EL (cell line): ENCODE measurements at regions not wholly inside any gene's neighbourhood (a gene's known extent, or its start where the extent isn't known, plus 50 kb on each side); places are given as distances from the start of the nearest gene placed in this dataset.

ENCODE experiments used
- DNase-seq: peaks from one replicate; pipeline ENCODE4 v3.0.0-alpha.2; 2016

GRCh38 chr1:191608367-191608766 lies 549.9 kb upstream of the RGS18 start:
- no peak for DNase-seq

- DNase-seq = no peak
Measured at GRCh38 chr1:191609305-191609704, 549.0 kb upstream of the RGS18 start.

GRCh38 chr1:191615101-191615821 lies 543.0 kb upstream of the RGS18 start:
- no peak for DNase-seq

- no peak for DNase-seq
Measured at GRCh38 chr1:191618181-191618580, 540.1 kb upstream of the RGS18 start.

GRCh38 chr1:191620883-191621282 lies 537.4 kb upstream of the RGS18 start:
- DNase-seq = no peak

GRCh38 chr1:191624044-191624443 lies 534.2 kb upstream of the RGS18 start:
- DNase-seq = no peak

GRCh38 chr1:191629836-191630235 lies 528.4 kb upstream of the RGS18 start:
- no peak for DNase-seq

- peak; percentile 2 for DNase-seq
Measured at GRCh38 chr1:191634801-191635508, 523.3 kb upstream of the RGS18 start.

GRCh38 chr1:191636345-191636744 lies 521.9 kb upstream of the RGS18 start:
- DNase-seq = no peak

GRCh38 chr1:191641420-191642260 lies 516.6 kb upstream of the RGS18 start:
- DNase-seq = peak; percentile 38

GRCh38 chr1:191643060-191643459 lies 515.2 kb upstream of the RGS18 start:
- DNase-seq = no peak

- no peak for DNase-seq
Measured at GRCh38 chr1:191648939-191649338, 509.3 kb upstream of the RGS18 start.

GRCh38 chr1:191662051-191662450 lies 496.2 kb upstream of the RGS18 start:
- DNase-seq = no peak

- DNase-seq = no peak
Measured at GRCh38 chr1:191662746-191663145, 495.5 kb upstream of the RGS18 start.

- DNase-seq = no peak
Measured at GRCh38 chr1:191668525-191668924, 489.7 kb upstream of the RGS18 start.

- DNase-seq = peak; percentile 41
Measured at GRCh38 chr1:191669629-191670028, 488.6 kb upstream of the RGS18 start.

- peak; percentile 70 for DNase-seq
Measured at GRCh38 chr1:191671236-191671635, 487.0 kb upstream of the RGS18 start.

GRCh38 chr1:191674626-191675179 lies 483.6 kb upstream of the RGS18 start:
- DNase-seq = no peak

GRCh38 chr1:191675856-191676783 lies 482.1 kb upstream of the RGS18 start:
- DNase-seq = no peak

GRCh38 chr1:191685669-191686068 lies 472.6 kb upstream of the RGS18 start:
- no peak for DNase-seq

- DNase-seq = no peak
Measured at GRCh38 chr1:191687721-191688120, 470.5 kb upstream of the RGS18 start.

- DNase-seq = no peak
Measured at GRCh38 chr1:191690931-191691330, 467.3 kb upstream of the RGS18 start.
